ENCODE measurements at regions not wholly inside any gene's neighbourhood (a gene's known extent, or its start where the extent isn't known, plus 50 kb on each side); places are given as distances from the start of the nearest gene placed in this dataset.

- no peak for TF ChIP-seq EZH2 (IDR thresholded peaks at IDR 0.05; ENCODE audit: borderline replicate concordance, insufficient read depth, low read length, poor library complexity, severe bottlenecking)
- TF ChIP-seq POLR2AphosphoS5 (IDR thresholded peaks at IDR 0.05) = no peak
- no peak for TF ChIP-seq MXI1 (conservative IDR thresholded peaks at IDR 0.05; ENCODE audit: poor library complexity, severe bottlenecking)
- no peak for TF ChIP-seq SMC3 (conservative IDR thresholded peaks at IDR 0.05; ENCODE audit: poor library complexity)
These were observed 1307.6 kb upstream of the GOT2 start for GRCh38 chr16:60041671-60042070.

Data from neural cell (in vitro differentiated cells).